ENCODE measurements at regions not wholly inside any gene's neighbourhood (a gene's known extent, or its start where the extent isn't known, plus 50 kb on each side); places are given as distances from the start of the nearest gene placed in this dataset.

- Histone ChIP-seq H3K27ac (no peak overlapping the region), H3K36me3 (ENCODE audit: insufficient read depth) (no peaks in the 10 kb centered on the region), H3K27me3 (ENCODE audit: insufficient read depth, low read depth) (no peaks in the 10 kb centered on the region), H3K4me1 (ENCODE audit: low read depth, poor library complexity, severe bottlenecking) (peaks cover 22% of the 10 kb centered on the region), H4K20me1 (ENCODE audit: insufficient read depth) (no peaks in the 10 kb centered on the region), H3K4me3 (IDR thresholded peaks at IDR 0.05; ENCODE audit: insufficient read depth, low read depth, low read length) (no peak overlapping the region), H3K9ac (no peak overlapping the region), H3K4me2 (no peak overlapping the region), H3K79me2 (ENCODE audit: insufficient read depth, low read depth) (no peaks in the 10 kb centered on the region), H2AFZ (ENCODE audit: low read depth) (no peak overlapping the region)
- TF ChIP-seq CTCF (conservative IDR thresholded peaks at IDR 0.05; ENCODE audit: low read depth, low read length) = no peak
Observed at GRCh38 chr12:68465227-68465626, 133.1 kb upstream of the MDM1 start.

GRCh38 chr12:68467514-68467913 lies 135.4 kb upstream of the MDM1 start:
- Histone ChIP-seq H3K27ac (no peak overlapping the region), H2AFZ (ENCODE audit: low read depth) (no peak overlapping the region), H3K27me3 (ENCODE audit: insufficient read depth, low read depth) (no peaks in the 10 kb centered on the region), H3K4me3 (IDR thresholded peaks at IDR 0.05; ENCODE audit: insufficient read depth, low read depth, low read length) (no peak overlapping the region), H4K20me1 (ENCODE audit: insufficient read depth) (no peaks in the 10 kb centered on the region), H3K4me2 (no peak overlapping the region), H3K36me3 (ENCODE audit: insufficient read depth) (no peaks in the 10 kb centered on the region), H3K79me2 (ENCODE audit: insufficient read depth, low read depth) (no peaks in the 10 kb centered on the region), H3K9ac (no peak overlapping the region), H3K4me1 (ENCODE audit: low read depth, poor library complexity, severe bottlenecking) (peaks cover 19% of the 10 kb centered on the region)
- TF ChIP-seq CTCF (conservative IDR thresholded peaks at IDR 0.05; ENCODE audit: low read depth, low read length) = no peak

GRCh38 chr12:68468036-68468435 lies 135.9 kb upstream of the MDM1 start:
- H3K4me2 ChIP-seq = no peak overlapping the region
- H3K9ac ChIP-seq = no peak overlapping the region
- no peaks in the 10 kb centered on the region for H4K20me1 ChIP-seq (ENCODE audit: insufficient read depth)
- no peaks in the 10 kb centered on the region for H3K27me3 ChIP-seq (ENCODE audit: insufficient read depth, low read depth)
- peaks cover 13% of the 10 kb centered on the region for H3K4me1 ChIP-seq (ENCODE audit: low read depth, poor library complexity, severe bottlenecking)
- H3K4me3 ChIP-seq (IDR thresholded peaks at IDR 0.05; ENCODE audit: insufficient read depth, low read depth, low read length) = no peak overlapping the region
- no peaks in the 10 kb centered on the region for H3K36me3 ChIP-seq (ENCODE audit: insufficient read depth)
- no peaks in the 10 kb centered on the region for H3K79me2 ChIP-seq (ENCODE audit: insufficient read depth, low read depth)
- no peak overlapping the region for H2AFZ ChIP-seq (ENCODE audit: low read depth)
- no peak for TF ChIP-seq CTCF (conservative IDR thresholded peaks at IDR 0.05; ENCODE audit: low read depth, low read length)
- no peak overlapping the region for H3K27ac ChIP-seq

- Histone ChIP-seq H2AFZ (ENCODE audit: low read depth) (no peak overlapping the region), H4K20me1 (ENCODE audit: insufficient read depth) (no peaks in the 10 kb centered on the region)
Observed at GRCh38 chr12:68469113-68469512, 137.0 kb upstream of the MDM1 start.

More at GRCh38 chr12:68469113-68469512, 137.0 kb upstream of the MDM1 start:
- Histone ChIP-seq H3K4me2 (no peak overlapping the region), H3K9ac (no peak overlapping the region), H3K4me3 (IDR thresholded peaks at IDR 0.05; ENCODE audit: insufficient read depth, low read depth, low read length) (no peak overlapping the region), H3K27me3 (ENCODE audit: insufficient read depth, low read depth) (no peaks in the 10 kb centered on the region), H3K36me3 (ENCODE audit: insufficient read depth) (no peaks in the 10 kb centered on the region), H3K27ac (no peak overlapping the region), H3K4me1 (ENCODE audit: low read depth, poor library complexity, severe bottlenecking) (peaks cover 9% of the 10 kb centered on the region), H3K79me2 (ENCODE audit: insufficient read depth, low read depth) (no peaks in the 10 kb centered on the region)
- TF ChIP-seq CTCF (conservative IDR thresholded peaks at IDR 0.05; ENCODE audit: low read depth, low read length) = no peak

Measured in KMS-11 (cell line).